ENCODE measurements at regions not wholly inside any gene's neighbourhood (a gene's known extent, or its start where the extent isn't known, plus 50 kb on each side); places are given as distances from the start of the nearest gene placed in this dataset.

DNA sequence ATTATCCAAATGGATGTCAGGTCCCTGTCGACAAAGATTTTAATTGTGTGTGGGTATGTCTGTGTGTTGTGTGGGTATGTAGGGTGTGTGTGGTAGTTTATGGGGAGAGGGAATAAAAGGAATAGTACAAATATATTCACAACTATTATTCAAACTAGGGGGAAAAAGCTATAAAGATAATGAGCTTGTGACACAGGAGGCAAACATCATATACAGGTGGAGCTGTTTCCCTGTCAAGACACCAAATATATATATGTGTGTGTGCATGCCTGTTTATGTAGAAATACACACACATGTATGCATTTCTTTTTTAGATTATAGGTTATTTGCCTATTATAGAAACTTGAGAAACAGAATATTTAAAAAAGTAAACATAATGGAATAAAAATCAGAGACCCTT lies 108.7 kb downstream of the CD47 start:
- POLR2A ChIA-PET: no interaction called here
- H3K36me3 ChIP-seq (replicated peaks in 1 of 2; ENCODE audit: control insufficient read depth in 1 of 2, insufficient read depth in 2 of 2, low read length in 1 of 2): no peaks in the 10 kb centered on the region
- H3K79me2 ChIP-seq (ENCODE audit: insufficient read depth): no peaks in the 10 kb centered on the region
- 91% methylated on average over 1 of the region's 1 CpG for WGBS (ENCODE audit: low lambda C conversion rate)
- peak overlapping the region; percentile 31; the same call in 1 of the 2 replicates for H2AFZ ChIP-seq (ENCODE audit: low read depth)
- H3F3A ChIP-seq (replicated peaks; ENCODE audit: insufficient read depth): peaks cover 16% of the 10 kb centered on the region
- peaks cover 11 to 19% of the 10 kb centered on the region in 2 experiments; a peak in 3 of 4 replicates for H3K4me1 ChIP-seq (ENCODE audit: control insufficient read depth in 1 of 2, insufficient read depth in 2 of 2, low read depth in 1 of 2, low read length in 1 of 2)
- H3K4me2 ChIP-seq: no peak overlapping the region
- no peaks in the 10 kb centered on the region for H3K27me3 ChIP-seq (ENCODE audit: insufficient read depth)
- no peaks in the 10 kb centered on the region for H4K20me1 ChIP-seq (ENCODE audit: insufficient read depth)
- no peak for DNase-seq
- no peak overlapping the region for H3K9ac ChIP-seq
- no peak overlapping the region for H3K4me3 ChIP-seq (ENCODE audit: low read depth in 2 of 2, low read length in 1 of 2)
- no peaks in the 10 kb centered on the region for H3K9me3 ChIP-seq
- H3K27ac ChIP-seq (ENCODE audit: low read depth in 2 of 2, low read length in 1 of 2): peak overlapping the region in 1 of 2 experiments; percentile 0; a peak in 1 of 4 replicates
- TF ChIP-seq POLR2AphosphoS5 (IDR thresholded peaks at IDR 0.05; ENCODE audit: low read depth, low read length) (no peak), SIN3A (IDR thresholded peaks at IDR 0.05; ENCODE audit: borderline replicate concordance, low read depth, low read length) (no peak), ELF1 (IDR thresholded peaks at IDR 0.05) (no peak), YY1 (IDR thresholded peaks at IDR 0.05; ENCODE audit: low read depth) (no peak), TCF12 (IDR thresholded peaks at IDR 0.05) (no peak), MXI1 (IDR thresholded peaks at IDR 0.05; ENCODE audit: low read depth, low read length) (no peak), NRF1 (IDR thresholded peaks at IDR 0.05; ENCODE audit: low read depth, low read length) (no peak), GATA2 (CRISPR knock-in tag; IDR thresholded peaks at IDR 0.05) (no peak), RFX5 (IDR thresholded peaks at IDR 0.05; ENCODE audit: low read length) (no peak), TEAD4 (IDR thresholded peaks at IDR 0.05; ENCODE audit: borderline replicate concordance, insufficient read depth) (no peak), FOXM1 (IDR thresholded peaks at IDR 0.05; ENCODE audit: low read depth) (no peak), RCOR1 (IDR thresholded peaks at IDR 0.05; ENCODE audit: low read length) (no peak)
- TF ChIP-seq, protein P1, sequence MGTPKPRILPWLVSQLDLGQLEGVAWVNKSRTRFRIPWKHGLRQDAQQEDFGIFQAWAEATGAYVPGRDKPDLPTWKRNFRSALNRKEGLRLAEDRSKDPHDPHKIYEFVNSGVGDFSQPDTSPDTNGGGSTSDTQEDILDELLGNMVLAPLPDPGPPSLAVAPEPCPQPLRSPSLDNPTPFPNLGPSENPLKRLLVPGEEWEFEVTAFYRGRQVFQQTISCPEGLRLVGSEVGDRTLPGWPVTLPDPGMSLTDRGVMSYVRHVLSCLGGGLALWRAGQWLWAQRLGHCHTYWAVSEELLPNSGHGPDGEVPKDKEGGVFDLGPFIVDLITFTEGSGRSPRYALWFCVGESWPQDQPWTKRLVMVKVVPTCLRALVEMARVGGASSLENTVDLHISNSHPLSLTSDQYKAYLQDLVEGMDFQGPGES (IDR thresholded peaks at IDR 0.05; ENCODE audit: low read depth, low read length): no peak
- TF ChIP-seq, protein P2, sequence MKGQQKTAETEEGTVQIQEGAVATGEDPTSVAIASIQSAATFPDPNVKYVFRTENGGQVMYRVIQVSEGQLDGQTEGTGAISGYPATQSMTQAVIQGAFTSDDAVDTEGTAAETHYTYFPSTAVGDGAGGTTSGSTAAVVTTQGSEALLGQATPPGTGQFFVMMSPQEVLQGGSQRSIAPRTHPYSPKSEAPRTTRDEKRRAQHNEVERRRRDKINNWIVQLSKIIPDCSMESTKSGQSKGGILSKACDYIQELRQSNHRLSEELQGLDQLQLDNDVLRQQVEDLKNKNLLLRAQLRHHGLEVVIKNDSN (IDR thresholded peaks at IDR 0.05; ENCODE audit: borderline replicate concordance, low read depth): no peak
- TF ChIP-seq, protein P3, sequence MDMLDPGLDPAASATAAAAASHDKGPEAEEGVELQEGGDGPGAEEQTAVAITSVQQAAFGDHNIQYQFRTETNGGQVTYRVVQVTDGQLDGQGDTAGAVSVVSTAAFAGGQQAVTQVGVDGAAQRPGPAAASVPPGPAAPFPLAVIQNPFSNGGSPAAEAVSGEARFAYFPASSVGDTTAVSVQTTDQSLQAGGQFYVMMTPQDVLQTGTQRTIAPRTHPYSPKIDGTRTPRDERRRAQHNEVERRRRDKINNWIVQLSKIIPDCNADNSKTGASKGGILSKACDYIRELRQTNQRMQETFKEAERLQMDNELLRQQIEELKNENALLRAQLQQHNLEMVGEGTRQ (IDR thresholded peaks at IDR 0.05; ENCODE audit: borderline replicate concordance, low read depth, low read length): no peak
- TF ChIP-seq, protein P4, sequence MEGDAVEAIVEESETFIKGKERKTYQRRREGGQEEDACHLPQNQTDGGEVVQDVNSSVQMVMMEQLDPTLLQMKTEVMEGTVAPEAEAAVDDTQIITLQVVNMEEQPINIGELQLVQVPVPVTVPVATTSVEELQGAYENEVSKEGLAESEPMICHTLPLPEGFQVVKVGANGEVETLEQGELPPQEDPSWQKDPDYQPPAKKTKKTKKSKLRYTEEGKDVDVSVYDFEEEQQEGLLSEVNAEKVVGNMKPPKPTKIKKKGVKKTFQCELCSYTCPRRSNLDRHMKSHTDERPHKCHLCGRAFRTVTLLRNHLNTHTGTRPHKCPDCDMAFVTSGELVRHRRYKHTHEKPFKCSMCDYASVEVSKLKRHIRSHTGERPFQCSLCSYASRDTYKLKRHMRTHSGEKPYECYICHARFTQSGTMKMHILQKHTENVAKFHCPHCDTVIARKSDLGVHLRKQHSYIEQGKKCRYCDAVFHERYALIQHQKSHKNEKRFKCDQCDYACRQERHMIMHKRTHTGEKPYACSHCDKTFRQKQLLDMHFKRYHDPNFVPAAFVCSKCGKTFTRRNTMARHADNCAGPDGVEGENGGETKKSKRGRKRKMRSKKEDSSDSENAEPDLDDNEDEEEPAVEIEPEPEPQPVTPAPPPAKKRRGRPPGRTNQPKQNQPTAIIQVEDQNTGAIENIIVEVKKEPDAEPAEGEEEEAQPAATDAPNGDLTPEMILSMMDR (IDR thresholded peaks at IDR 0.05): no peak
- TF ChIP-seq, protein P5, sequence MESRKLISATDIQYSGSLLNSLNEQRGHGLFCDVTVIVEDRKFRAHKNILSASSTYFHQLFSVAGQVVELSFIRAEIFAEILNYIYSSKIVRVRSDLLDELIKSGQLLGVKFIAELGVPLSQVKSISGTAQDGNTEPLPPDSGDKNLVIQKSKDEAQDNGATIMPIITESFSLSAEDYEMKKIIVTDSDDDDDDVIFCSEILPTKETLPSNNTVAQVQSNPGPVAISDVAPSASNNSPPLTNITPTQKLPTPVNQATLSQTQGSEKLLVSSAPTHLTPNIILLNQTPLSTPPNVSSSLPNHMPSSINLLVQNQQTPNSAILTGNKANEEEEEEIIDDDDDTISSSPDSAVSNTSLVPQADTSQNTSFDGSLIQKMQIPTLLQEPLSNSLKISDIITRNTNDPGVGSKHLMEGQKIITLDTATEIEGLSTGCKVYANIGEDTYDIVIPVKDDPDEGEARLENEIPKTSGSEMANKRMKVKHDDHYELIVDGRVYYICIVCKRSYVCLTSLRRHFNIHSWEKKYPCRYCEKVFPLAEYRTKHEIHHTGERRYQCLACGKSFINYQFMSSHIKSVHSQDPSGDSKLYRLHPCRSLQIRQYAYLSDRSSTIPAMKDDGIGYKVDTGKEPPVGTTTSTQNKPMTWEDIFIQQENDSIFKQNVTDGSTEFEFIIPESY (IDR thresholded peaks at IDR 0.05; ENCODE audit: borderline replicate concordance, low read depth): no peak
- CTCF ChIA-PET: interaction anchor here (0.6 to 1.8 kb wide), 2 partner anchors 44 to 230 kb away, joined by 3 to 5 read pairs; no protein-coding TSS in a partner anchor
- no peaks in the 10 kb centered on the region for H3K9me2 ChIP-seq

Data from SK-N-SH (cell line).